ENCODE measurements at regions not wholly inside any gene's neighbourhood (a gene's known extent, or its start where the extent isn't known, plus 50 kb on each side); places are given as distances from the start of the nearest gene placed in this dataset.
"Not testable (repeated sequence)": the region's sequence is repeated elsewhere in the genome, so short reads cannot be mapped to it uniquely, and the experiment has no call there.

- DNase-seq (ENCODE audit: low read depth in 4 of 4, low spot score in 1 of 4) = not testable (repeated sequence)
Measured at GRCh38 chr9:61817127-61817705, 627.4 kb downstream of the SPATA31A7 start.

GRCh38 chr9:61853624-61854259 lies 663.9 kb downstream of the SPATA31A7 start:
- peak; percentile 40 to 84 (median 62) for DNase-seq (ENCODE audit: low read depth in 4 of 4, low spot score in 1 of 4)

- not testable (repeated sequence) for DNase-seq (ENCODE audit: low read depth in 4 of 4, low spot score in 1 of 4)
Measured at GRCh38 chr9:61854260-61854640, 664.4 kb downstream of the SPATA31A7 start.

- DNase-seq (ENCODE audit: low read depth in 4 of 4, low spot score in 1 of 4) = not testable (repeated sequence)
Measured at GRCh38 chr9:61856283-61856682, 666.4 kb downstream of the SPATA31A7 start.

- not testable (repeated sequence) for DNase-seq (ENCODE audit: low read depth in 4 of 4, low spot score in 1 of 4)
Measured at GRCh38 chr9:61856858-61857453, 667.1 kb downstream of the SPATA31A7 start.

GRCh38 chr9:61857709-61858351 lies 668.0 kb downstream of the SPATA31A7 start:
- DNase-seq (ENCODE audit: low read depth in 4 of 4, low spot score in 1 of 4) = not testable (repeated sequence)

- peak in 3 of 4 experiments; percentile 28 to 33 (median 29) for DNase-seq (ENCODE audit: low read depth in 4 of 4, low spot score in 1 of 4)
Measured at GRCh38 chr9:61862431-61862971, 672.7 kb downstream of the SPATA31A7 start.

GRCh38 chr9:61864463-61864862 lies 674.6 kb downstream of the SPATA31A7 start:
- not testable (repeated sequence) for DNase-seq (ENCODE audit: low read depth in 4 of 4, low spot score in 1 of 4)

GRCh38 chr9:61868965-61869364 lies 679.1 kb downstream of the SPATA31A7 start:
- not testable (repeated sequence) for DNase-seq (ENCODE audit: low read depth in 4 of 4, low spot score in 1 of 4)

GRCh38 chr9:61872329-61872728 lies 682.5 kb downstream of the SPATA31A7 start:
- DNase-seq (ENCODE audit: low read depth in 4 of 4, low spot score in 1 of 4) = not testable (repeated sequence)
